ENCODE measurements at regions not wholly inside any gene's neighbourhood (a gene's known extent, or its start where the extent isn't known, plus 50 kb on each side); places are given as distances from the start of the nearest gene placed in this dataset.

DNA sequence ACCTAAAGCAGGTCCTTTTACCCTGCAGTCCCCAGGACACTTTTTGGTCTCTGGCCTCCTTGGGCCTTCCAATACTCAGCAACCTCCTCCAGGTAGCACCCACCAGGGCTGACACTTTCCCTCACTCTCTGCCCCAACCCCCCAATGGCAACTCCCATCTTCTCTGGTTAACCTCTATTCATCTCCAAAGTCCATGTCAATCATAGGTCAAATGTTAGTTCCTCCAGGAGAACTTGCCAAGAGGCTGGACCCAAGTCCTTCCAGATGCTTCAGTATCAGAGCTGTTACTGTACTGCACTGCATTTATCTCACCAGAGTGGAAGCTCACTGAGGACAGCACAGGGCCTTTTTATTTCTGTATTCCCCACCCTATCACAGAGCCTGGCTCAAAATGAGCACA lies 295.0 kb upstream of the KLF14 start:
- POLR2A ChIA-PET: interaction anchor here (0.8 kb wide), 1 partner anchor 10 kb away, joined by 9 read pairs; no protein-coding TSS in a partner anchor
- H3K27me3 Mint-ChIP-seq: no peaks in the 10 kb centered on the region
- peaks cover 89% of the 10 kb centered on the region for H3K4me1 Mint-ChIP-seq
- Histone ChIP-seq H4K20me1 (ENCODE audit: control insufficient read depth, insufficient read depth, low read length, poor library complexity, severe bottlenecking) (peaks cover 63% of the 10 kb centered on the region), H3K9ac (ENCODE audit: low read length) (no peak overlapping the region), H3K79me2 (ENCODE audit: control insufficient read depth, insufficient read depth, low read length) (peaks cover 93% of the 10 kb centered on the region), H2AFZ (ENCODE audit: insufficient read depth, low read depth, low read length, poor library complexity, severe bottlenecking) (no peak overlapping the region), H3K4me1 (ENCODE audit: control insufficient read depth in 2 of 2, insufficient read depth in 2 of 2, low read length in 2 of 2) (peaks cover 82 to 96% of the 10 kb centered on the region in 2 donors), H3K9me3 (ENCODE audit: control extremely low read depth in 1 of 3, control insufficient read depth in 2 of 3, insufficient read depth in 1 of 3, low read length in 2 of 3) (no peaks in the 10 kb centered on the region), H3K4me3 (ENCODE audit: control extremely low read depth in 1 of 5, extremely low read depth in 1 of 5, insufficient read depth in 1 of 5, low read depth in 2 of 5, low read length in 4 of 5) (no peak overlapping the region), H3K27ac (ENCODE audit: low read length in 2 of 2) (peak overlapping the region; percentile 1 to 93), H3K36me3 (replicated peaks in 1 of 2; ENCODE audit: control extremely low read depth in 1 of 2, control insufficient read depth in 1 of 2, extremely low read depth in 1 of 2, insufficient read depth in 2 of 2, low read length in 1 of 2) (peaks cover 3 to 4% of the 10 kb centered on the region in 2 experiments), H3K27me3 (replicated peaks in 1 of 4; ENCODE audit: control extremely low read depth in 1 of 4, control insufficient read depth in 3 of 4, insufficient read depth in 4 of 4, low read length in 3 of 4) (no peaks in the 10 kb centered on the region), H3K4me2 (replicated peaks; ENCODE audit: low read depth, low read length, poor library complexity, severe bottlenecking) (no peak overlapping the region)
- ATAC-seq (ENCODE audit: low read depth) (no peak), DNase-seq (no peak)
- no peak for TF ChIP-seq EZH2 (IDR thresholded peaks at IDR 0.05; ENCODE audit: borderline replicate concordance, insufficient read depth, low read depth, low read length, poor library complexity, severe bottlenecking)
- TF ChIP-seq, protein P1, sequence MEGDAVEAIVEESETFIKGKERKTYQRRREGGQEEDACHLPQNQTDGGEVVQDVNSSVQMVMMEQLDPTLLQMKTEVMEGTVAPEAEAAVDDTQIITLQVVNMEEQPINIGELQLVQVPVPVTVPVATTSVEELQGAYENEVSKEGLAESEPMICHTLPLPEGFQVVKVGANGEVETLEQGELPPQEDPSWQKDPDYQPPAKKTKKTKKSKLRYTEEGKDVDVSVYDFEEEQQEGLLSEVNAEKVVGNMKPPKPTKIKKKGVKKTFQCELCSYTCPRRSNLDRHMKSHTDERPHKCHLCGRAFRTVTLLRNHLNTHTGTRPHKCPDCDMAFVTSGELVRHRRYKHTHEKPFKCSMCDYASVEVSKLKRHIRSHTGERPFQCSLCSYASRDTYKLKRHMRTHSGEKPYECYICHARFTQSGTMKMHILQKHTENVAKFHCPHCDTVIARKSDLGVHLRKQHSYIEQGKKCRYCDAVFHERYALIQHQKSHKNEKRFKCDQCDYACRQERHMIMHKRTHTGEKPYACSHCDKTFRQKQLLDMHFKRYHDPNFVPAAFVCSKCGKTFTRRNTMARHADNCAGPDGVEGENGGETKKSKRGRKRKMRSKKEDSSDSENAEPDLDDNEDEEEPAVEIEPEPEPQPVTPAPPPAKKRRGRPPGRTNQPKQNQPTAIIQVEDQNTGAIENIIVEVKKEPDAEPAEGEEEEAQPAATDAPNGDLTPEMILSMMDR (IDR thresholded peaks at IDR 0.05): no peak
- intact Hi-C loops (cut with micrococcal nuclease): no loop called here
- CTCF ChIA-PET: interaction anchor here (1.8 to 3.5 kb wide), 2 partner anchors 10 to 132 kb away, joined by 7 to 19 read pairs; no protein-coding TSS in a partner anchor
- H3K27ac Mint-ChIP-seq: peak overlapping the region; percentile 61
- peak overlapping the region; percentile 7 for H3K4me3 Mint-ChIP-seq
- no peaks in the 10 kb centered on the region for H3K9me3 Mint-ChIP-seq (ENCODE audit: insufficient read depth)

GRCh38 chr7:131031099-131031868 lies 296.4 kb upstream of the MKLN1 start:
- peak overlapping the region; percentile 86 for H3K27ac Mint-ChIP-seq
- Histone ChIP-seq H3K4me3 (ENCODE audit: control extremely low read depth in 1 of 5, extremely low read depth in 1 of 5, insufficient read depth in 1 of 5, low read depth in 2 of 5, low read length in 4 of 5) (peak overlapping the region in 3 of 5 experiments; percentile 3 to 28 (median 12)), H3K36me3 (replicated peaks in 1 of 2; ENCODE audit: control extremely low read depth in 1 of 2, control insufficient read depth in 1 of 2, extremely low read depth in 1 of 2, insufficient read depth in 2 of 2, low read length in 1 of 2) (peaks cover 0 to 3% of the 10 kb centered on the region in 2 experiments), H3K9me3 (ENCODE audit: control extremely low read depth in 1 of 3, control insufficient read depth in 2 of 3, insufficient read depth in 1 of 3, low read length in 2 of 3) (no peaks in the 10 kb centered on the region), H2AFZ (ENCODE audit: insufficient read depth, low read depth, low read length, poor library complexity, severe bottlenecking) (no peak overlapping the region), H3K4me2 (replicated peaks; ENCODE audit: low read depth, low read length, poor library complexity, severe bottlenecking) (peak overlapping the region; percentile 48), H3K27me3 (replicated peaks in 1 of 4; ENCODE audit: control extremely low read depth in 1 of 4, control insufficient read depth in 3 of 4, insufficient read depth in 4 of 4, low read length in 3 of 4) (no peaks in the 10 kb centered on the region), H3K27ac (ENCODE audit: low read length in 2 of 2) (peak overlapping the region; percentile 66 to 93), H3K79me2 (ENCODE audit: control insufficient read depth, insufficient read depth, low read length) (peaks cover 92% of the 10 kb centered on the region), H4K20me1 (ENCODE audit: control insufficient read depth, insufficient read depth, low read length, poor library complexity, severe bottlenecking) (peaks cover 55% of the 10 kb centered on the region), H3K9ac (ENCODE audit: low read length) (peak overlapping the region; percentile 33), H3K4me1 (ENCODE audit: control insufficient read depth in 2 of 2, insufficient read depth in 2 of 2, low read length in 2 of 2) (peaks cover 79 to 91% of the 10 kb centered on the region in 2 donors)
- ChIA-PET CTCF (interaction anchor here (0.7 to 1.5 kb wide), 2 partner anchors 9 to 38 kb away, joined by 3 to 4 read pairs; no protein-coding TSS in a partner anchor), POLR2A (interaction anchor here (0.6 to 0.7 kb wide), 2 partner anchors 12 to 19 kb away, joined by 6 to 7 read pairs; no protein-coding TSS in a partner anchor)
- intact Hi-C loops (cut with micrococcal nuclease): loop anchor here (5.0 kb wide), 1 partner anchor 69 kb away; no protein-coding TSS in a partner anchor
- peak; percentile 64 for DNase-seq
- H3K4me1 Mint-ChIP-seq: peaks cover 88% of the 10 kb centered on the region
- no peaks in the 10 kb centered on the region for H3K27me3 Mint-ChIP-seq
- H3K4me3 Mint-ChIP-seq: peak overlapping the region; percentile 69
- no peaks in the 10 kb centered on the region for H3K9me3 Mint-ChIP-seq (ENCODE audit: insufficient read depth)
- peak; percentile 19 for ATAC-seq (ENCODE audit: low read depth)
- WGBS (ENCODE audit: insufficient coverage): 0% methylated on average over 2 of the region's 7 CpGs
- no peak for TF ChIP-seq EZH2 (IDR thresholded peaks at IDR 0.05; ENCODE audit: borderline replicate concordance, insufficient read depth, low read depth, low read length, poor library complexity, severe bottlenecking)
- TF ChIP-seq, protein P1 (IDR thresholded peaks at IDR 0.05): no peak

Measured in B cell (primary cell).